CD8-positive, alpha-beta memory T cell (primary cell): ENCODE measurements at regions not wholly inside any gene's neighbourhood (a gene's known extent, or its start where the extent isn't known, plus 50 kb on each side); places are given as distances from the start of the nearest gene placed in this dataset.
"Not testable (repeated sequence)": the region's sequence is repeated elsewhere in the genome, so short reads cannot be mapped to it uniquely, and the experiment has no call there.

Experiments used
- CTCF ChIA-PET: fragments of 350-600 bp; sonication (Branson Sonifier 250); formaldehyde crosslinking; loops from one replicate; lab custom pipeline; 2021; ENCODE audit warnings: antibody characterized with exemption; lab: Charles Lee
- POLR2A ChIA-PET: fragments of 350-600 bp; sonication (Branson Sonifier 250); formaldehyde crosslinking; loops from one replicate; lab custom pipeline; 2021; ENCODE audit warnings: antibody characterized with exemption; lab: Charles Lee
- DNase-seq, 5 donors: peaks; one replicate each; pipeline versions ENCODE4 v3.0.0 to v3.0.0-alpha.2; 2020 to 2022; ENCODE audit warnings: mixed read lengths in 1 of 5
- H3K27ac ChIP-seq: one replicate; pipeline ENCODE4 v1.7.0; 2013; ENCODE audit warnings: low read depth, mild to moderate bottlenecking, low read length, moderate library complexity
- H3K27me3 ChIP-seq: 2 replicates; pipeline ENCODE4 v1.7.0; 2013; ENCODE audit warnings: low read length, mild to moderate bottlenecking; ENCODE audit not compliant: insufficient read depth, poor library complexity, severe bottlenecking
- H3K36me3 ChIP-seq: 2 replicates; pipeline ENCODE4 v1.7.0; 2013; ENCODE audit warnings: mild to moderate bottlenecking, low read length, moderate library complexity; ENCODE audit not compliant: insufficient read depth
- H3K4me1 ChIP-seq: 2 replicates; pipeline ENCODE4 v1.7.0; 2013; ENCODE audit warnings: mild to moderate bottlenecking, low read length, moderate library complexity; ENCODE audit not compliant: insufficient read depth
- H3K4me3 ChIP-seq: 2 replicates; pipeline ENCODE4 v1.7.0; 2013; ENCODE audit warnings: mild to moderate bottlenecking, low read length
- H3K9me3 ChIP-seq: 2 replicates; pipeline ENCODE4 v1.7.0; 2013; ENCODE audit warnings: mild to moderate bottlenecking, low read length
- H3K27ac Mint-ChIP-seq, 8 donors: one replicate each; pipeline ENCODE4 v1.8.0; 2020 to 2021; ENCODE audit warnings: mixed read lengths in 8 of 8, mild to moderate bottlenecking in 6 of 8, inconsistent platforms in 3 of 8, moderate library complexity in 3 of 8
- H3K27me3 Mint-ChIP-seq, 2 donors: one replicate each; pipeline ENCODE4 v1.8.0; 2020 to 2021; ENCODE audit warnings: mixed read lengths in 2 of 2, mild to moderate bottlenecking in 1 of 2, moderate library complexity in 1 of 2
- H3K36me3 Mint-ChIP-seq, 3 donors: one replicate each; pipeline ENCODE4 v1.8.0; 2020 to 2021; ENCODE audit warnings: mixed read lengths in 3 of 3, inconsistent platforms in 1 of 3, mild to moderate bottlenecking in 1 of 3
- H3K4me1 Mint-ChIP-seq, 3 donors: one replicate each; pipeline ENCODE4 v1.8.0; 2020 to 2021; ENCODE audit warnings: mixed read lengths in 3 of 3, inconsistent platforms in 1 of 3, mild to moderate bottlenecking in 1 of 3
- H3K4me3 Mint-ChIP-seq, 7 donors: one replicate each; pipeline ENCODE4 v1.8.0; 2020 to 2021; ENCODE audit warnings: mixed read lengths in 7 of 7, mild to moderate bottlenecking in 6 of 7, moderate library complexity in 4 of 7, inconsistent platforms in 2 of 7
- H3K9me3 Mint-ChIP-seq, 5 donors: one replicate each; pipeline ENCODE4 v1.8.0; 2020 to 2022; ENCODE audit warnings: mixed read lengths in 5 of 5, mild to moderate bottlenecking in 3 of 5, moderate library complexity in 2 of 5, inconsistent platforms in 1 of 5

DNA sequence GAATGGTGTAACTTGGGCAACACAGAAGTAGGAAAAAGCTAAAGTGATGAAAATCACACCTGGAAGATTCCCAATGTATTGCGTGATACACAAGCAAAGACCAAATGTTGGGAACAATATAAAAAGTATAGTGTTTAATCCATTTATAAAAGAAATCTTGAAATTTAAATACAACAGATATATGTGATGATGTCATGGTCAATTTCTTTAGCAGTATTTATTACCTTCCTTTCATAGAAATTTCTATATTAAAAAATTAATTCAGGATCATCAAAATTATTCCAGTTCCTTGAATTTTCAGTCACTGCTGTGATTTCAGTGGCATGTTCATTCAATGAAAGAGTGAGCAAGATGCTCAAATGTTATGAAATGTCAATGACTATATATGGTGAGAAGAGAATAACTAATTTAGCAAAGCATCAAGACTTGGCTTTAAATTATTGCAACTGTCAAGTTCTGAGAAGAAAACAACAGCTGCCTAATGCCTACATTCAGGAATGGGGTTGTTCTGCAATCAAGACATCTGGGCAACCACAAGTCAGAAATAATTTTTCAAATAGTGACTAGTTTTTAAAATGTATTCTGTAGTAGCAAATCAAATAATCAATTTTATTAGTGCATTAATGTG lies 308.8 kb downstream of the SEMA3D start:
- ChIA-PET POLR2A (no interaction called here), CTCF (no interaction called here)

DNA sequence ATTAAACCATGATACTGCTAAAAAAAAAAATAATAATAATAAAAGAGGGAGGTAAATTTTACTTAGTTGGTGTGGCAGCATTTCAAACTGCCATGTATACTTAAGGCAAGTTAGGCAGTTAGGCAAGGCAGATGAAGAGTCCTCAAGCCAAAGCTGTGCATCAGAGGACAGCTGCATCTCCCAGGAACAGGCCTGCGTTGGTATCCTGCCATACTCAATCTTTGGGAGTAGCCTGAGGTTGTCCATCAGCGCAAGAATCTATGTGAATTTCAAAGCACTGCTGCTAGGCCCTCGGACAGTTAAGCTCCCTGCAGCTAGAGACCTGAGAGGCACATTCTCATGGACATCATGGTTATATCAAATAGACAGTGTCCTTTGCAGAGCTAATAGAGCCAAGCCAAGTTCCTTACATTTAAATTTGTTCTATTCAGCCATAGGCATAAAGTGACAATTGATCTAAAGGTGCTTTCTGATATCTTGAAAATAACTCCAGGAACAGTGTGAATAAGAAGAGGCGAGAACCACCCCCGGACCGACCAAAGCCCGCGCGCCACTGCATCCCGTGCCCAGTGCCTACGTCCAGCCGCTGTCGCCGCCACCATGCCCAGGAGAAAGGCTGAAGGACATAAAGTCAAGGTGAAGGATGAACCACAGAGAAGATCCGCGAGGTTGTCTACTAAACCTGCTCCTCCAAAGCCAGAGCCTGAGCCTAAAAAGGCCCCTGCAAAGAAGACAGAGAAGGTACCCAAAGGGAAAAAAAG lies 310.6 kb downstream of the SEMA3D start:
- DNase-seq = no peak
- POLR2A ChIA-PET = no interaction called here
- H3K9me3 ChIP-seq = no peaks in the 10 kb centered on the region
- no peak overlapping the region for H3K4me3 ChIP-seq
- H3K4me1 ChIP-seq = no peaks in the 10 kb centered on the region
- H3K27me3 ChIP-seq = no peaks in the 10 kb centered on the region
- H3K4me3 Mint-ChIP-seq = no peak overlapping the region
- CTCF ChIA-PET = no interaction called here
- no peaks in the 10 kb centered on the region for H3K36me3 Mint-ChIP-seq
- no peaks in the 10 kb centered on the region for H3K36me3 ChIP-seq
- no peak overlapping the region for H3K27ac ChIP-seq
- no peaks in the 10 kb centered on the region for H3K27me3 Mint-ChIP-seq
- peaks cover 3 to 14% (median 11%) of the 10 kb centered on the region in 5 donors for H3K9me3 Mint-ChIP-seq
- H3K4me1 Mint-ChIP-seq = no peaks in the 10 kb centered on the region
- no peak overlapping the region for H3K27ac Mint-ChIP-seq

More for the DNA sequence above, 308.8 kb downstream of the SEMA3D start:
- H3K27ac ChIP-seq = no peak overlapping the region
- no peak overlapping the region for H3K4me3 Mint-ChIP-seq
- H3K4me1 Mint-ChIP-seq = no peaks in the 10 kb centered on the region
- H3K36me3 ChIP-seq = no peaks in the 10 kb centered on the region
- no peaks in the 10 kb centered on the region for H3K36me3 Mint-ChIP-seq
- H3K27ac Mint-ChIP-seq = no peak overlapping the region
- DNase-seq = no peak
- no peaks in the 10 kb centered on the region for H3K27me3 ChIP-seq
- no peaks in the 10 kb centered on the region for H3K4me1 ChIP-seq
- H3K9me3 Mint-ChIP-seq = peaks cover 3 to 11% (median 7%) of the 10 kb centered on the region in 5 donors
- H3K27me3 Mint-ChIP-seq = no peaks in the 10 kb centered on the region
- H3K9me3 ChIP-seq = no peaks in the 10 kb centered on the region
- no peak overlapping the region for H3K4me3 ChIP-seq

DNA sequence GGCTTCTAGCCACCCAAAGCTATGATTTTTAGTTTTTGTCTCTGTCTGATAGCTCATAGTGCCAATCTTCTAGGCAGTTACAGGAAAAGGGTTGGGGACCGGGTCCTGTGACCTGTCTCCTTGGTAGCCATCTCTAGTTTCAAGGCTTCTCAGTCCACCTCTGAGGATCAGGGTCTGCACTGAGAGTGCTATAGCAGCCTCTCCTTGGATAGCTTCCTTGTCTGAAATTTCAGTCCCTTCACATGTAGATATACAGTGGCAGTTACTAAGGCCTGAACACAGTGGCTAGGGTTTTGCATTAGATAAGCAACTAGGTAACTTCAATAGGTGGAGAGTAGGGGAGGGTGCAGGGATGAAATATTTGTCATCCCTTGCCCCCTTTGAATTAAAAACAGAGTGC lies 321.3 kb downstream of the SEMA3D start:
- Mint-ChIP-seq H3K27me3 (no peaks in the 10 kb centered on the region), H3K4me3 (no peak overlapping the region), H3K36me3 (peaks cover 0 to 4% (median 0%) of the 10 kb centered on the region in 3 donors), H3K4me1 (no peaks in the 10 kb centered on the region), H3K9me3 (peaks cover 5 to 24% (median 14%) of the 10 kb centered on the region in 5 donors), H3K27ac (no peak overlapping the region)
- no peaks in the 10 kb centered on the region for H3K36me3 ChIP-seq
- H3K9me3 ChIP-seq = no peaks in the 10 kb centered on the region
- H3K4me1 ChIP-seq = no peaks in the 10 kb centered on the region
- POLR2A ChIA-PET = no interaction called here
- CTCF ChIA-PET = no interaction called here
- H3K4me3 ChIP-seq = no peak overlapping the region
- no peaks in the 10 kb centered on the region for H3K27me3 ChIP-seq
- DNase-seq = no peak
- no peak overlapping the region for H3K27ac ChIP-seq

DNA sequence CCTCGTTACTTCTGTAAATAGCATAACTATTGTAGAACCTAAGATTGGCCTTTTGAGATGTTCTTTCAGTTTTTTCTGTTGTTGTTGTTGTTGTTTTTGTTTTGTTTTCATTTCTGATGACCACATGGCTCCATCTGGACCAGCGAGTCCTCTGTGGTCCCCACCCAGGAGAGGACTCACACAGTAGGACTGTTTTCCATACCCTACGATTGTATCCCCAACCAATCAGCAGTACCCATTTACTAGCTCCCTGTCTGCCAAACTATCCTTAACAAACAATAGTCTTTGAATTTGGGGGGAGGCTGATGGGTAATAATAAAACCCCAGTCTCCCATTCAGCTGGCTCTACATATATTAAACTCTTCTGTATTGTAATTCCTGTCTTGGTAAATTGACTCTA lies 329.5 kb downstream of the SEMA3D start:
- peaks cover 0 to 4% (median 0%) of the 10 kb centered on the region in 3 donors for H3K36me3 Mint-ChIP-seq
- ChIA-PET POLR2A (no interaction called here), CTCF (no interaction called here)
- no peak overlapping the region for H3K27ac Mint-ChIP-seq
- Histone ChIP-seq H3K4me3 (no peak overlapping the region), H3K4me1 (no peaks in the 10 kb centered on the region), H3K27me3 (no peaks in the 10 kb centered on the region), H3K36me3 (no peaks in the 10 kb centered on the region), H3K9me3 (no peaks in the 10 kb centered on the region), H3K27ac (no peak overlapping the region)
- peaks cover 5 to 26% (median 17%) of the 10 kb centered on the region in 5 donors for H3K9me3 Mint-ChIP-seq
- H3K4me3 Mint-ChIP-seq = no peak overlapping the region
- H3K4me1 Mint-ChIP-seq = no peaks in the 10 kb centered on the region
- no peaks in the 10 kb centered on the region for H3K27me3 Mint-ChIP-seq
- DNase-seq = no peak

DNA sequence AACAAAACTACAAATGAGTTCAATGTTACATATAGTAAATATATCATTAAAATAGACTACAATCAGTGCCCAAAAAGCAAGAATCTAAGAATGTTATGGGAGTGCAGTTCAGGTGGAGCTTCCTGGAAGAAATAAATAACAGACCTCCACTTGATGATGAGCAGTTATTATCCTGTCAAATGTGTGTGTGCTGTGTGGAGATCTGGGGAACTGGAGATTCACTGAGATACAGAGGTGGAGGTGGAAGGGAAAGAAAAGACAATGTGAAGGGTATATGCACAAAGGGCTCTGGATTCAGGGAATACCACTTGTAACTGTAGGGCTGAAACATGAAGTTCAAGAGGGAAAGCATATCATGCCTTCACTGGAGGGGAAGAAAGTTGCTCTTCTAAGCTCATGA lies 331.1 kb downstream of the SEMA3D start:
- Histone ChIP-seq H3K4me3 (no peak overlapping the region), H3K4me1 (no peaks in the 10 kb centered on the region), H3K27me3 (no peaks in the 10 kb centered on the region), H3K36me3 (no peaks in the 10 kb centered on the region), H3K9me3 (no peaks in the 10 kb centered on the region), H3K27ac (no peak overlapping the region)
- ChIA-PET POLR2A (no interaction called here), CTCF (no interaction called here)
- Mint-ChIP-seq H3K36me3 (peaks cover 0 to under 1% (median 0%) of the 10 kb centered on the region in 3 donors), H3K27me3 (no peaks in the 10 kb centered on the region), H3K9me3 (peaks cover 5 to 23% (median 10%) of the 10 kb centered on the region in 5 donors), H3K4me1 (no peaks in the 10 kb centered on the region), H3K4me3 (no peak overlapping the region), H3K27ac (no peak overlapping the region)
- DNase-seq = no peak

DNA sequence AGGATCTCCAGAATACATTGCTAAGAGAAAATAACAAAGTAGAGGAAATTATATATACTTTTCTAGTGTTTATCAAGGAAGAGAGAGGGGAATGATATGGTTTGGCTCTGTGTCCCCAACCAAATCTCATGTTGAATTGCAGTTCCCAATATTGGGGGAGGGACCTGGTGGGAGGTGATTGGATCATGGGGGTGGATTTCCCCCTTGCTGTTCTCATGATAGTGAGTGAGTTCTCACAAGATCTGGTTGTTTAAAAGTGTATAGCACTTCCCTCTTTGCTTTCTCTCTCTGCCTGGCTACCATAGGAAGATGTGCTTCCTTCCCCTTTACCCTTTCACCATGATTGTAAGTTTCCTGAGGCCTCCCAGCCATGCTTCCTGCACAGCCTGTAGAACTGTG lies 337.9 kb downstream of the SEMA3D start:
- H3K27ac Mint-ChIP-seq, H3K4me1 ChIP-seq, H3K27me3 Mint-ChIP-seq, H3K4me3 ChIP-seq, H3K36me3 ChIP-seq, H3K4me3 Mint-ChIP-seq, H3K36me3 Mint-ChIP-seq, H3K27me3 ChIP-seq, DNase-seq, POLR2A ChIA-PET, H3K9me3 ChIP-seq, H3K27ac ChIP-seq, CTCF ChIA-PET, H3K4me1 Mint-ChIP-seq: not testable (repeated sequence)
- peaks cover 0 to 19% (median 2%) of the 10 kb centered on the region in 5 donors for H3K9me3 Mint-ChIP-seq

DNA sequence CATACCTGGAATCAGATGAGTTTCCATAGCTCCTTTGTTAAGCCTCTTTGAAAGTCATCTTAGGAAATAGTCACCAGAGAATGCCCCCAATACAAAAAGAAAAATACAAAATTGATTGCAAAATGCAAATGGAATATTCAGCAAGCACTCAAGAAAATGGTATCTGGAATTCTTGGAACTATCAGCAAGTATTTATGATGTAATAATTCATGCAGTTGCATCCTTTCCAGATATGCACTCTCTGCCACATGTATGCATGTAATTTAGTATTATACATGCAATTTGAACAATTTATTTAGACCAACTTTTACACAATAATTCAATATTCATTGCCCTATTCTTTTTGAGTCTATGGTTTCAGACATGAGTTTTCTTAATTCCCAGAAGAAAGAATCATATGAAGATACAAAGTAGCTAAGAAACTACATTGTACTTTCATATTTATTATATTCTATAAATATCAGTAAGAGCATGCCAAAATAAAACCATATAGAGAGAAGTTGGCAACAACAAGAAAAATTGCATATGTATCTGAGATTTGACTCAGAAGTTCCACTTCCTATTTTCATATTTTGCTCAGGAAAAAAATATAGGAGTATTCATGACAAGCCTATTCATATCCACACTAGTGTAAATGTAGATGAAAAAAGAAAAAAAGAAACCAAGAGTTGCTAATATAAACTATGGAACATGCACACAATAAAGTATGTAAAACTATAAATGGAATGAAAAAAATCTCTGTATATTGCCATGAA lies 338.5 kb downstream of the SEMA3D start:
- Mint-ChIP-seq H3K27ac (no peak overlapping the region), H3K4me3 (no peak overlapping the region), H3K27me3 (no peaks in the 10 kb centered on the region), H3K36me3 (no peaks in the 10 kb centered on the region), H3K9me3 (peaks cover 0 to 19% (median 2%) of the 10 kb centered on the region in 5 donors), H3K4me1 (no peaks in the 10 kb centered on the region)
- Histone ChIP-seq H3K9me3 (no peaks in the 10 kb centered on the region), H3K27ac (no peak overlapping the region), H3K4me1 (no peaks in the 10 kb centered on the region), H3K27me3 (no peaks in the 10 kb centered on the region), H3K36me3 (no peaks in the 10 kb centered on the region), H3K4me3 (no peak overlapping the region)
- no peak for DNase-seq
- ChIA-PET POLR2A (no interaction called here), CTCF (no interaction called here)

DNA sequence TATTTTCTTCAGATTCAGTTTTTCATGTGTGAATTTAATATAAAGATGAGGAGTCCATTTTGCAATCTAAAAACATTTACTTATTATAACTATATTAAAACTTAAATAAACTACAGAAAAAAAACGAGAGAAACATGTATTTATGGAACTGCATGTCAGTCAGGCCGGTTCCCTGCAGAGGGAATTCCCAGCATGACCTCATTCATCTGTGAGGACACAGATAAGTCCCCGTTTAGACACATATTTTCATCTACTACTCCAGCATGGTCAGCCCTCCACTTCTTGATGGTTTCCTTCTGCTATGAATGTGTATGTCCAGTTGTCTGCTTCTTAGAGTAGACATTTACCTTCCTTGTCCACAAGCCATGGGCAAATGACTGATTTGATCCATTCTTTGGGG lies 339.1 kb downstream of the SEMA3D start:
- CTCF ChIA-PET = no interaction called here
- POLR2A ChIA-PET = no interaction called here
- H3K36me3 Mint-ChIP-seq = no peaks in the 10 kb centered on the region
- no peaks in the 10 kb centered on the region for H3K36me3 ChIP-seq
- H3K4me3 Mint-ChIP-seq = no peak overlapping the region
- H3K4me3 ChIP-seq = no peak overlapping the region
- no peaks in the 10 kb centered on the region for H3K27me3 ChIP-seq
- H3K9me3 ChIP-seq = no peaks in the 10 kb centered on the region
- H3K27ac ChIP-seq = no peak overlapping the region
- peaks cover 0 to 19% (median 2%) of the 10 kb centered on the region in 5 donors for H3K9me3 Mint-ChIP-seq
- H3K27ac Mint-ChIP-seq = no peak overlapping the region
- H3K27me3 Mint-ChIP-seq = no peaks in the 10 kb centered on the region
- DNase-seq = no peak
- no peaks in the 10 kb centered on the region for H3K4me1 ChIP-seq
- no peaks in the 10 kb centered on the region for H3K4me1 Mint-ChIP-seq
